Endothelial cell of umbilical vein (primary cell): ENCODE measurements at regions not wholly inside any gene's neighbourhood (a gene's known extent, or its start where the extent isn't known, plus 50 kb on each side); places are given as distances from the start of the nearest gene placed in this dataset.

Source experiments
- BruUV-seq: library from RNA; stranded (reverse); fragments of 400-500 nt; replicated peaks from 2 replicates; lab custom pipeline; 2021; lab: Mats Ljungman, UMichigan
- CTCF ChIA-PET: fragments of 300-600, 350-600 bp; sonication (Branson Sonifier 250); formaldehyde crosslinking; loops from one replicate; lab custom pipeline; 2021; ENCODE audit warnings: antibody characterized with exemption, inconsistent platforms; lab: Charles Lee
- POLR2A ChIA-PET: fragments of 300-600, 350-600 bp; sonication (Branson Sonifier 250); formaldehyde crosslinking; loops from one replicate; lab custom pipeline; 2021; ENCODE audit warnings: antibody characterized with exemption, inconsistent platforms; lab: Charles Lee
- DNase-seq: peaks from one replicate; pipeline ENCODE4 v3.0.0-alpha.2; 2011; ENCODE audit warnings: low read depth, low spot score
- FAIRE-seq: peaks from 2 replicates; lab custom pipeline; 2011; peaks lifted over from hg19 to GRCh38; lab: Jason Lieb, UNC
- H2AFZ ChIP-seq: 2 replicates; pipeline ENCODE4 v1.6.0; 2012; ENCODE audit warnings: low read depth, low read length, control low read depth, inconsistent platforms
- H3K27ac ChIP-seq: 2 replicates; pipeline ENCODE4 v1.5.1; 2011; ENCODE audit warnings: low read depth, mild to moderate bottlenecking, control low read depth, low read length, moderate library complexity; ENCODE audit not compliant: insufficient read depth
- H3K27me3 ChIP-seq, 2 experiments: 2 replicates each; pipeline versions ENCODE4 v1.6.0 to v1.6.1; 2011; ENCODE audit warnings: low read length in 2 of 2, mixed read lengths in 1 of 2; ENCODE audit not compliant: control insufficient read depth in 2 of 2, insufficient read depth in 2 of 2
- H3K36me3 ChIP-seq, 2 experiments: 2 replicates in 1 of 2; 3 replicates in 1 of 2; pipeline ENCODE4 v1.5.1; 2011; ENCODE audit warnings: low read length in 2 of 2, mild to moderate bottlenecking in 1 of 2, moderate library complexity in 1 of 2; ENCODE audit not compliant: control insufficient read depth in 2 of 2, insufficient read depth in 2 of 2; ENCODE audit errors: extremely low read depth in 1 of 2
- H3K4me1 ChIP-seq: 3 replicates; pipeline ENCODE4 v1.5.1; 2011; ENCODE audit warnings: mild to moderate bottlenecking, low read length; ENCODE audit not compliant: control insufficient read depth, insufficient read depth; ENCODE audit errors: extremely low read depth
- H3K4me2 ChIP-seq: 2 replicates; pipeline ENCODE4 v1.6.1; 2011; ENCODE audit warnings: low read length, control low read depth, mixed read lengths; ENCODE audit not compliant: insufficient read depth
- H3K4me3 ChIP-seq, 3 experiments: fragments of 200-600 bp in 1 of 3; sonication (generic), shearing (Covaris generic) in 1 of 3; replicated peaks in 1 of 3; 2 replicates each; pipeline ENCODE4 v1.5.1; 2011 to 2016; ENCODE audit warnings: control low read depth in 3 of 3, low read length in 3 of 3, mild to moderate bottlenecking in 2 of 3, inconsistent platforms in 1 of 3, low read depth in 1 of 3, moderate library complexity in 1 of 3; ENCODE audit not compliant: insufficient read depth in 1 of 3
- H3K79me2 ChIP-seq: 2 replicates; pipeline ENCODE4 v1.6.0; 2012; ENCODE audit warnings: low read length, inconsistent platforms; ENCODE audit not compliant: control insufficient read depth, insufficient read depth
- H3K9ac ChIP-seq: replicated peaks from 2 replicates; pipeline ENCODE3; 2011; ENCODE audit warnings: low read length, control low read depth; ENCODE audit not compliant: insufficient read depth; ENCODE audit errors: extremely low read depth
- H3K9me1 ChIP-seq: replicated peaks from 3 replicates; pipeline ENCODE4 v1.6.0; 2011; ENCODE audit warnings: mild to moderate bottlenecking, low read length; ENCODE audit not compliant: control insufficient read depth, insufficient read depth; ENCODE audit errors: extremely low read depth
- H3K9me3 ChIP-seq: replicated peaks from 2 replicates; pipeline ENCODE4 v1.5.1; 2012; ENCODE audit warnings: low read length, inconsistent platforms; ENCODE audit not compliant: control insufficient read depth, insufficient read depth
- H4K20me1 ChIP-seq: replicated peaks from 2 replicates; pipeline ENCODE3; 2011; ENCODE audit warnings: mild to moderate bottlenecking, low read length; ENCODE audit not compliant: control insufficient read depth, insufficient read depth; ENCODE audit errors: extremely low read depth
- CTCF ChIP-seq, 2 donors: IDR thresholded peaks; 1 replicate in 1 of 2; 2 replicates in 1 of 2; pipeline ENCODE4 v1.5.1; 2011; ENCODE audit warnings: low read length in 2 of 2, mild to moderate bottlenecking in 2 of 2, moderate library complexity in 2 of 2, control low read depth in 1 of 2, inconsistent platforms in 1 of 2, low read depth in 1 of 2; ENCODE audit not compliant: insufficient read depth in 1 of 2; ENCODE audit errors: extremely low read depth in 1 of 2
- EZH2 ChIP-seq: IDR thresholded peaks from 2 replicates; pipeline ENCODE4 v1.6.1; 2012; ENCODE audit warnings: borderline replicate concordance, low read depth, mild to moderate bottlenecking, moderate library complexity, low read length, inconsistent platforms; ENCODE audit not compliant: severe bottlenecking
- FOS ChIP-seq: IDR thresholded peaks from 2 replicates; pipeline ENCODE4 v1.6.1; 2011; ENCODE audit warnings: mild to moderate bottlenecking, low read length, moderate library complexity, borderline replicate concordance; ENCODE audit not compliant: insufficient read depth
- GATA2 ChIP-seq: IDR thresholded peaks from 2 replicates; pipeline ENCODE4 v1.7.0; 2011; ENCODE audit warnings: low read depth, mild to moderate bottlenecking, moderate library complexity, mixed read lengths, low read length; ENCODE audit not compliant: insufficient read length, insufficient read depth
- JUN ChIP-seq: IDR thresholded peaks from 2 replicates; pipeline ENCODE4 v1.6.1; 2011; ENCODE audit warnings: borderline replicate concordance, low read depth; ENCODE audit not compliant: insufficient read length, insufficient read depth
- MYC ChIP-seq: IDR thresholded peaks from one replicate; pipeline ENCODE4 v1.6.1; 2011; ENCODE audit warnings: mild to moderate bottlenecking, low read depth, low read length
- POLR2A ChIP-seq: IDR thresholded peaks from 2 replicates; pipeline ENCODE4 v1.6.1; 2012; ENCODE audit warnings: low read depth, mild to moderate bottlenecking, control low read depth, low read length
- POLR2AphosphoS5 ChIP-seq: IDR thresholded peaks from 2 replicates; pipeline ENCODE4 v1.6.1; 2012; ENCODE audit warnings: low read depth, mild to moderate bottlenecking, control low read depth, low read length, moderate library complexity; ENCODE audit not compliant: insufficient read depth
- dilution Hi-C: fragments of 300-500 bp; cut with MboI; formaldehyde crosslinking; loops from one replicate; pipeline ENCODE4 v1.15.0; 2019; ENCODE audit warnings: low sequenced_read_pairs; ENCODE audit not compliant: extremely low pct_ligation_motif_present
- intact Hi-C: fragments of 100-400 bp; cut with micrococcal nuclease; formaldehyde crosslinking; loops from one replicate; pipeline ENCODE4 v1.10.0; 2022
- TF ChIP-seq, protein P1 (sequence below): IDR thresholded peaks from 2 replicates; pipeline ENCODE4 v1.6.1; 2011; ENCODE audit not compliant: insufficient read depth, insufficient read length

- H3K4me1 ChIP-seq, result no peaks in the 10 kb centered on the region
- H3K4me3 ChIP-seq, result no peak overlapping the region
- H3K79me2 ChIP-seq, result no peaks in the 10 kb centered on the region
- CTCF ChIA-PET, result no interaction called here
- no peak for FAIRE-seq
- POLR2A ChIA-PET, result no interaction called here
- no peaks in the 10 kb centered on the region for H3K27me3 ChIP-seq
- no peak for DNase-seq
- H3K36me3 ChIP-seq, result no peaks in the 10 kb centered on the region
- TF ChIP-seq EZH2, result no peak
- no peak for TF ChIP-seq POLR2AphosphoS5
- TF ChIP-seq, protein P1, sequence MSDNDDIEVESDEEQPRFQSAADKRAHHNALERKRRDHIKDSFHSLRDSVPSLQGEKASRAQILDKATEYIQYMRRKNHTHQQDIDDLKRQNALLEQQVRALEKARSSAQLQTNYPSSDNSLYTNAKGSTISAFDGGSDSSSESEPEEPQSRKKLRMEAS, result no peak
- no peak for TF ChIP-seq POLR2A
- TF ChIP-seq MYC, result no peak
- TF ChIP-seq FOS, result no peak
- no peak for TF ChIP-seq JUN
- TF ChIP-seq CTCF (IDR thresholded peaks at IDR 0.05; ENCODE audit: extremely low read depth in 1 of 2, insufficient read depth in 1 of 2, low read depth in 1 of 2, low read length in 2 of 2), result no peak
- TF ChIP-seq GATA2, result no peak
- no peaks in the 10 kb centered on the region for H4K20me1 ChIP-seq
- no peak overlapping the region for H3K4me2 ChIP-seq
- H3K9me1 ChIP-seq, result no peaks in the 10 kb centered on the region
- H3K9me3 ChIP-seq, result no peaks in the 10 kb centered on the region
- H3K27ac ChIP-seq, result no peak overlapping the region
- dilution Hi-C loops (no loop called here), intact Hi-C loops (no loop called here)
- no peak overlapping the region for H2AFZ ChIP-seq
- H3K9ac ChIP-seq, result no peak overlapping the region
- BruUV-seq, result no TSS peak
These were observed 258.3 kb downstream of the BCL2 start for GRCh38 chr18:63061303-63061702.
